ENCODE measurements at regions not wholly inside any gene's neighbourhood (a gene's known extent, or its start where the extent isn't known, plus 50 kb on each side); places are given as distances from the start of the nearest gene placed in this dataset.

DNA sequence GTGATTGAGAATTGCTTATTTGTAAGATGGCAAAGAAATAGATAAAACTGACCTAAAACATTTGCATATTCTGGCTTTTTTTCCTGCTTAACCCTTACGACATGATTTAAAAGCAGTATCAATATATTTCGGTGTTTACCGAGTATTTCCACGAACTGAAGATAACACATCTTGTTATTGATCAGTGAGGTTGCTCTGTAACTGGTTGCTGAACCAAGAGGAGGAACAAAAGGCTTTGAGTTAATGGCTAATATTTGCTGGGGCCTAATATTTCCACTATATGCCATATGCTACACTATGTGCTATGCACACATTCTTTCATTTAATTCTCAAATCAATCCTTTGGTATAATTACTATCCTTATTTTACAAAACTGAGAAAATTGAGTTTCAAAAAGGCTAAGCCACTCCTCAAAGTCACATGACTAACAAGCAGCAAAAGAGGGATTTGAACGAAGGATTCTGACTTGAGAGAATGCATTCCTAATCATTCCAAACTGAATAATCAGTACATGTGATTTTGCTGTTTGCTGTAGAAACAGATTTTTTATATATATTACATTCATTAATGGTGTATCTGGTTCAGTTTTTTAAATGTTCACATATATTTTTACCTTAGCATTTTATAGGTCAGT is 346.0 kb downstream of the USP25 start:
- no peak overlapping the region for H3K4me2 ChIP-seq (ENCODE audit: insufficient read depth, low read length, poor library complexity, severe bottlenecking)
- H2BK15ac ChIP-seq (ENCODE audit: low read length), result no peak overlapping the region
- H2AK5ac ChIP-seq (ENCODE audit: low read depth, low read length), result no peak overlapping the region
- H4K8ac ChIP-seq (ENCODE audit: low read depth, low read length), result no peak overlapping the region
- H3K27ac ChIP-seq (replicated peaks; ENCODE audit: low read length), result no peak overlapping the region
- no peaks in the 10 kb centered on the region for H3K27me3 ChIP-seq (ENCODE audit: control insufficient read depth in 3 of 3, insufficient read depth in 3 of 3, low read depth in 1 of 3, low read length in 3 of 3)
- H2BK12ac ChIP-seq (ENCODE audit: low read length), result no peak overlapping the region
- H2AFZ ChIP-seq (ENCODE audit: low read length), result no peak overlapping the region
- DNase-seq (ENCODE audit: low spot score), result no peak
- no peak overlapping the region for H4K91ac ChIP-seq (ENCODE audit: low read depth, low read length, poor library complexity)
- H3K9ac ChIP-seq (ENCODE audit: low read depth, low read length, poor library complexity), result no peak overlapping the region
- no peaks in the 10 kb centered on the region for H3K79me1 ChIP-seq (ENCODE audit: low read depth, low read length)
- no peaks in the 10 kb centered on the region for H3K9me3 ChIP-seq (replicated peaks in 1 of 2; ENCODE audit: control insufficient read depth in 2 of 2, insufficient read depth in 1 of 2, low read depth in 1 of 2, low read length in 2 of 2)
- no peak overlapping the region for H2BK120ac ChIP-seq (ENCODE audit: low read depth, low read length)
- H3K18ac ChIP-seq (ENCODE audit: low read length), result no peak overlapping the region
- H3K4me1 ChIP-seq (ENCODE audit: control insufficient read depth in 2 of 2, insufficient read depth in 1 of 2, low read depth in 1 of 2, low read length in 2 of 2), result peaks cover 0 to 11% of the 10 kb centered on the region in 2 donors
- H3K23ac ChIP-seq (ENCODE audit: low read depth, low read length, poor library complexity), result no peak overlapping the region
- H3K4me3 ChIP-seq (ENCODE audit: low read length in 2 of 2), result no peak overlapping the region
- H3K14ac ChIP-seq (ENCODE audit: low read length), result no peak overlapping the region
- H3K4ac ChIP-seq (ENCODE audit: low read length), result no peak overlapping the region
- WGBS, 2 donors (ENCODE audit: extremely low coverage in 2 of 2, insufficient read length in 2 of 2, insufficient replicate concordance in 1 of 2), result no CpG with 5 or more reads among the region's 5 CpGs
- H3K36me3 ChIP-seq (replicated peaks in 1 of 2; ENCODE audit: control insufficient read depth in 2 of 2, insufficient read depth in 2 of 2, low read length in 2 of 2), result no peaks in the 10 kb centered on the region
- no peak overlapping the region for H2BK5ac ChIP-seq (ENCODE audit: low read length)

- H3K18ac ChIP-seq (ENCODE audit: low read length), result no peak overlapping the region
- H2AFZ ChIP-seq (ENCODE audit: low read length), result no peak overlapping the region
- H3K4ac ChIP-seq (ENCODE audit: low read length), result no peak overlapping the region
- no peaks in the 10 kb centered on the region for H3K9me3 ChIP-seq (replicated peaks in 1 of 2; ENCODE audit: control insufficient read depth in 2 of 2, insufficient read depth in 1 of 2, low read depth in 1 of 2, low read length in 2 of 2)
- DNase-seq (ENCODE audit: low spot score), result no peak
- H3K4me2 ChIP-seq (ENCODE audit: insufficient read depth, low read length, poor library complexity, severe bottlenecking), result no peak overlapping the region
- H3K14ac ChIP-seq (ENCODE audit: low read length), result no peak overlapping the region
- H3K27me3 ChIP-seq (ENCODE audit: control insufficient read depth in 3 of 3, insufficient read depth in 3 of 3, low read depth in 1 of 3, low read length in 3 of 3), result no peaks in the 10 kb centered on the region
- no peaks in the 10 kb centered on the region for H3K79me1 ChIP-seq (ENCODE audit: low read depth, low read length)
- no peak overlapping the region for H2BK5ac ChIP-seq (ENCODE audit: low read length)
- H3K36me3 ChIP-seq (replicated peaks in 1 of 2; ENCODE audit: control insufficient read depth in 2 of 2, insufficient read depth in 2 of 2, low read length in 2 of 2), result no peaks in the 10 kb centered on the region
- H3K9ac ChIP-seq (ENCODE audit: low read depth, low read length, poor library complexity), result no peak overlapping the region
- H4K91ac ChIP-seq (ENCODE audit: low read depth, low read length, poor library complexity), result no peak overlapping the region
- H4K8ac ChIP-seq (ENCODE audit: low read depth, low read length), result no peak overlapping the region
- no peak overlapping the region for H2BK12ac ChIP-seq (ENCODE audit: low read length)
- no peak overlapping the region for H2BK120ac ChIP-seq (ENCODE audit: low read depth, low read length)
- peaks cover 0 to 8% of the 10 kb centered on the region in 2 donors for H3K4me1 ChIP-seq (ENCODE audit: control insufficient read depth in 2 of 2, insufficient read depth in 1 of 2, low read depth in 1 of 2, low read length in 2 of 2)
- H3K23ac ChIP-seq (ENCODE audit: low read depth, low read length, poor library complexity), result no peak overlapping the region
- no peak overlapping the region for H3K4me3 ChIP-seq (ENCODE audit: low read length in 2 of 2)
- H2AK5ac ChIP-seq (ENCODE audit: low read depth, low read length), result no peak overlapping the region
- H2BK15ac ChIP-seq (ENCODE audit: low read length), result no peak overlapping the region
- no peak overlapping the region for H3K27ac ChIP-seq (replicated peaks; ENCODE audit: low read length)
Observed at GRCh38 chr21:16076465-16076864, 346.7 kb downstream of the USP25 start.

- Histone ChIP-seq H3K4me1 (ENCODE audit: control insufficient read depth in 2 of 2, insufficient read depth in 1 of 2, low read depth in 1 of 2, low read length in 2 of 2) (no peaks in the 10 kb centered on the region), H3K27me3 (ENCODE audit: control insufficient read depth in 3 of 3, insufficient read depth in 3 of 3, low read depth in 1 of 3, low read length in 3 of 3) (no peaks in the 10 kb centered on the region), H4K8ac (ENCODE audit: low read depth, low read length) (no peak overlapping the region), H3K9ac (ENCODE audit: low read depth, low read length, poor library complexity) (no peak overlapping the region), H3K79me1 (ENCODE audit: low read depth, low read length) (no peaks in the 10 kb centered on the region), H3K18ac (ENCODE audit: low read length) (no peak overlapping the region), H2BK12ac (ENCODE audit: low read length) (no peak overlapping the region), H3K27ac (replicated peaks; ENCODE audit: low read length) (no peak overlapping the region), H3K4me3 (ENCODE audit: low read length in 2 of 2) (no peak overlapping the region), H3K23ac (ENCODE audit: low read depth, low read length, poor library complexity) (no peak overlapping the region), H3K36me3 (replicated peaks in 1 of 2; ENCODE audit: control insufficient read depth in 2 of 2, insufficient read depth in 2 of 2, low read length in 2 of 2) (no peaks in the 10 kb centered on the region), H3K9me3 (replicated peaks in 1 of 2; ENCODE audit: control insufficient read depth in 2 of 2, insufficient read depth in 1 of 2, low read depth in 1 of 2, low read length in 2 of 2) (peaks cover 0 to 4% of the 10 kb centered on the region in 2 donors), H2AK5ac (ENCODE audit: low read depth, low read length) (no peak overlapping the region), H2BK15ac (ENCODE audit: low read length) (no peak overlapping the region), H2BK120ac (ENCODE audit: low read depth, low read length) (no peak overlapping the region), H2AFZ (ENCODE audit: low read length) (no peak overlapping the region), H2BK5ac (ENCODE audit: low read length) (no peak overlapping the region), H3K4ac (ENCODE audit: low read length) (no peak overlapping the region), H3K4me2 (ENCODE audit: insufficient read depth, low read length, poor library complexity, severe bottlenecking) (no peak overlapping the region), H3K14ac (ENCODE audit: low read length) (no peak overlapping the region), H4K91ac (ENCODE audit: low read depth, low read length, poor library complexity) (no peak overlapping the region)
- WGBS, 2 donors (ENCODE audit: extremely low coverage in 2 of 2, insufficient read length in 2 of 2, insufficient replicate concordance in 1 of 2), result no CpG with 5 or more reads among the region's 2 CpGs
- DNase-seq (ENCODE audit: low spot score), result no peak
Observed at GRCh38 chr21:16078382-16078781, 348.6 kb downstream of the USP25 start.

- Histone ChIP-seq H3K36me3 (replicated peaks in 1 of 2; ENCODE audit: control insufficient read depth in 2 of 2, insufficient read depth in 2 of 2, low read length in 2 of 2) (no peaks in the 10 kb centered on the region), H3K79me1 (ENCODE audit: low read depth, low read length) (no peaks in the 10 kb centered on the region), H2BK12ac (ENCODE audit: low read length) (no peak overlapping the region), H3K23ac (ENCODE audit: low read depth, low read length, poor library complexity) (no peak overlapping the region), H3K4me2 (ENCODE audit: insufficient read depth, low read length, poor library complexity, severe bottlenecking) (no peak overlapping the region), H3K9me3 (replicated peaks in 1 of 2; ENCODE audit: control insufficient read depth in 2 of 2, insufficient read depth in 1 of 2, low read depth in 1 of 2, low read length in 2 of 2) (peaks cover 0 to 4% of the 10 kb centered on the region in 2 donors), H2BK15ac (ENCODE audit: low read length) (no peak overlapping the region), H3K14ac (ENCODE audit: low read length) (no peak overlapping the region), H3K18ac (ENCODE audit: low read length) (no peak overlapping the region), H3K4me1 (ENCODE audit: control insufficient read depth in 2 of 2, insufficient read depth in 1 of 2, low read depth in 1 of 2, low read length in 2 of 2) (no peaks in the 10 kb centered on the region), H3K9ac (ENCODE audit: low read depth, low read length, poor library complexity) (no peak overlapping the region), H3K27ac (replicated peaks; ENCODE audit: low read length) (no peak overlapping the region), H2AFZ (ENCODE audit: low read length) (no peak overlapping the region), H3K4ac (ENCODE audit: low read length) (no peak overlapping the region), H3K4me3 (ENCODE audit: low read length in 2 of 2) (no peak overlapping the region), H4K91ac (ENCODE audit: low read depth, low read length, poor library complexity) (no peak overlapping the region), H2BK120ac (ENCODE audit: low read depth, low read length) (no peak overlapping the region), H2AK5ac (ENCODE audit: low read depth, low read length) (no peak overlapping the region), H4K8ac (ENCODE audit: low read depth, low read length) (no peak overlapping the region), H3K27me3 (ENCODE audit: control insufficient read depth in 3 of 3, insufficient read depth in 3 of 3, low read depth in 1 of 3, low read length in 3 of 3) (no peaks in the 10 kb centered on the region), H2BK5ac (ENCODE audit: low read length) (no peak overlapping the region)
- no CpG with 5 or more reads among the region's 1 CpG for WGBS, 2 donors (ENCODE audit: extremely low coverage in 2 of 2, insufficient read length in 2 of 2, insufficient replicate concordance in 1 of 2)
- DNase-seq (ENCODE audit: low spot score), result no peak
Observed at GRCh38 chr21:16079830-16080229, 350.0 kb downstream of the USP25 start.

Measured in neuronal stem cell (in vitro differentiated cells).